A673 (cell line): ENCODE measurements at regions not wholly inside any gene's neighbourhood (a gene's known extent, or its start where the extent isn't known, plus 50 kb on each side); places are given as distances from the start of the nearest gene placed in this dataset.

Source experiments
- CTCF ChIP-seq: fragments of 300-800, 200-600 bp; sonication (generic); conservative IDR thresholded peaks from 2 replicates; pipeline ENCODE4 v1.5.1; 2017; ENCODE audit warnings: low read depth, mild to moderate bottlenecking, antibody characterized with exemption, low read length, moderate library complexity, mixed read lengths
- EZH2 ChIP-seq: fragments of 200-600 bp; sonication (generic); IDR thresholded peaks from 2 replicates; pipeline ENCODE4 v1.6.1; 2017; ENCODE audit warnings: borderline replicate concordance, low read depth, mild to moderate bottlenecking, mixed read lengths, antibody characterized with exemption, low read length; ENCODE audit not compliant: poor library complexity, severe bottlenecking

GRCh38 chr14:39772627-39773026 is 340.4 kb upstream of the FBXO33 start:
- no peak for TF ChIP-seq CTCF
- no peak for TF ChIP-seq EZH2
